NCI-H774 (cell line): ENCODE measurements at regions not wholly inside any gene's neighbourhood (a gene's known extent, or its start where the extent isn't known, plus 50 kb on each side); places are given as distances from the start of the nearest gene placed in this dataset.
A peak's percentile ranks its signal among the peaks of the same experiment; 100 is the strongest.
"Not testable (repeated sequence)": the region's sequence is repeated elsewhere in the genome, so short reads cannot be mapped to it uniquely, and the experiment has no call there.

Experiments
- DNase-seq: peaks from one replicate; lab custom pipeline; 2025; lab: John Stamatoyannopoulos, UW

GRCh38 chr18:39450958-39451357, 1885.4 kb upstream of the CELF4 start:
- DNase-seq = no peak

DNA sequence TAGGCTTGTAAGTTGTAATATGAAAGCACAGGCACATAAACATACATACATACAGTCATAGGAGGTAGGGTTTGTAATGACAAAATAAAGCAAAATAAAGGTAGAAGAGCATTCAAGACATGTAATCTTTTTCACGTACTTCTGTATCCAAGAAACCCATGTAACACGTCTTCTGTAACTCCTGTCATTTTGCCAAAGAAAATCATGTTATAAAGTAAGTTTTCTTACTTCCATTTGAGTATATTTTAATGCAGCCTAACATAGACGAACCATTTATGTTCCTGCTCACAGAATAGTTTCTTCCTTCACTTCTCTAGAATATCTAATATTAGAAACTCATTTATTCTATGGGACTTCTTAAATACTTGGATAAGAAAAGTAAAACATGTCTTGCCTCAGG, 1884.0 kb upstream of the CELF4 start:
- DNase-seq = no peak

DNA sequence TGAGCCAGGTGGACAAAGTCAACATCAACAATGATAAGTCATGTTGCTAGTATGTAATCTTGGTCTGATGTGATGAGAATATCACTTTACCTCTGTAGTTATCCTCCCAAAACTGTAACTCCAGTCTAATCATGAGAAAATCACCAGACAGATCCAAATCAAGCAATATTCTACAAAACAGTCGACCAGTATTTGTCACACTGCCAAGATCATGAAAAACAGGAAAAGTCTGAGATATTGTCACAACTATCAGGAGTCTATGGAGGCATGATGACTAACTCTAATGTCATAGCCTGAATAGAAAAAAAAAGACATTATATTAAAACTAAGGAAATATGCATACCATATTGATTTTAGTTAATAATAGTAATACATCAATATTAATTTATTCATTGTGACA, 1883.3 kb upstream of the CELF4 start:
- DNase-seq = no peak

- DNase-seq = not testable (repeated sequence)
Observed at GRCh38 chr18:39444957-39445356, 1879.4 kb upstream of the CELF4 start.

- DNase-seq = no peak
Observed at GRCh38 chr18:39441648-39442047, 1876.0 kb upstream of the CELF4 start.

DNA sequence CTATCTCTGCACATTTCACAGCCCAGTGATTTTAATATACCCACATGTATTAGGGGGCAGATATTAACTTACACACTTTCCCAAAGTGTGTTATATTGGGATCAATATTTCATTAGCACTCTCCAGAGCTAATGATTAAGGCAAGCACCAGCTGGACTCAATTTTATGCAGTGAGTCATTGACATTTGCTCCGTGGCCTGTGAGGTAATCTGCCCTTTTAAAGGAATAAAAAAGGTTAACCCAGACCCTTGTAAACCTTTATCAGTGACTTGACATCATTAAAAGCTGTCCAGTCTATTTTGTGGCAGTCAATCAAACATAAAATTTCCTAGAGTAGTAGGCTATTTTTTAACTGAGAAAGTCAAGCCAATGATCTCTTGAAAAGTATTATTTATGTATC, 1870.4 kb upstream of the CELF4 start:
- no peak for DNase-seq

DNA sequence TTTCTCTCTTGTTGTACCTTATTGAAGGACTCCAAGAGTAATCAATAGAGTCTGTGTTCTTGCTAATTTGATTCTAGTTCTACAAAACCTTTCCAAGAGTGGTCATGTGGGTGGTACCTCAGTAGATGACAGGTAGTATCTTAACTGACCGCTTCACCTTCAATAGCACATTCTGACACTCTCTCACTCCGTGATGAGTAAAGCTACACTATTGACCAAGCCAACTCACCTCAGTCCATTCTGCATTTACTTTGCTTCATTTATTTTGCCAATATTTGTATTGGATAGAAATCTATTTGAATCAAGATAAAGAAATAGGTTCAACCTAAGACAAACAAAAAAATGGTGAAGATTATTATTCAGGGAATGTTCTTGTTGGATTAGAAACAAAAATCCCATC, 1869.6 kb upstream of the CELF4 start:
- DNase-seq = no peak

- no peak for DNase-seq
Observed at GRCh38 chr18:39434223-39434920, 1868.8 kb upstream of the CELF4 start.

GRCh38 chr18:39425172-39425850, 1859.7 kb upstream of the CELF4 start:
- no peak for DNase-seq

DNA sequence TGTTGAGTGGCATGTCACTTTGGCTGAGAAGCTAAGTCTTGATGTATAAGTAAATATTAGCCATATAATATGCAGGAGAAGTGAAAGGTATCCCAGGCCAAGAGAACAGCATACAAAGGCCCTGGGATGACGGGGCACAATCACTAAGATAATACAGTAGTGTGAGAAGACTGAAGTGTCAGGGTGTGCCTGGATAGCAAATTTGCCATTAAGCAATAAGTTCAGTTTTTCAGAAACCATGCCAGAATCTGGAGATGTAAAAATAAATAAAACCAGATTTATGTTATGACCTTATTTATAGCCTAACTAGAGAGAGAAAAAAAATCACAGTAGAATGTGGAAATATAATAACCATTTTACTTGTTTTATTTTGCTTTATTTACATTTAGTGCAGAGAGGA, 1858.7 kb upstream of the CELF4 start:
- no peak for DNase-seq

GRCh38 chr18:39421276-39421675, 1855.7 kb upstream of the CELF4 start:
- no peak for DNase-seq

GRCh38 chr18:39419315-39419714, 1853.7 kb upstream of the CELF4 start:
- DNase-seq = no peak

DNA sequence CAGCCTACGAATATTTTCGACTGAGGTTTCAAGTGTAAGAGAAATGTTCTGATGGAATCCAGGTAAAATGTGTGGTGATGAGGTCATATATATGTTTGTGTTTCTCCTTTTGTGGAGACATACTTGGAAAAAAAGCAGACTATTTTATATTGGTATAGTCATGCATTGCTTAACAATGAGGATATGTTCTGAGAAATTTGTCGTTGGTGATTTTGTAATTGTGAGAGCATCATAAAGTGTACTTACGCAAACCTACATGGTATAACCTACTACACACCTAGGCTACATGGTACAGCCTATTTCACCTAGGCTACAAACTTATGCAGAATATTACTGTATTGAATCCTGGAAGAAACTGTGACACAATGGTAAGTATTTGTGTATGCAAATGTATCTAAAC, 1849.9 kb upstream of the CELF4 start:
- DNase-seq = no peak

DNA sequence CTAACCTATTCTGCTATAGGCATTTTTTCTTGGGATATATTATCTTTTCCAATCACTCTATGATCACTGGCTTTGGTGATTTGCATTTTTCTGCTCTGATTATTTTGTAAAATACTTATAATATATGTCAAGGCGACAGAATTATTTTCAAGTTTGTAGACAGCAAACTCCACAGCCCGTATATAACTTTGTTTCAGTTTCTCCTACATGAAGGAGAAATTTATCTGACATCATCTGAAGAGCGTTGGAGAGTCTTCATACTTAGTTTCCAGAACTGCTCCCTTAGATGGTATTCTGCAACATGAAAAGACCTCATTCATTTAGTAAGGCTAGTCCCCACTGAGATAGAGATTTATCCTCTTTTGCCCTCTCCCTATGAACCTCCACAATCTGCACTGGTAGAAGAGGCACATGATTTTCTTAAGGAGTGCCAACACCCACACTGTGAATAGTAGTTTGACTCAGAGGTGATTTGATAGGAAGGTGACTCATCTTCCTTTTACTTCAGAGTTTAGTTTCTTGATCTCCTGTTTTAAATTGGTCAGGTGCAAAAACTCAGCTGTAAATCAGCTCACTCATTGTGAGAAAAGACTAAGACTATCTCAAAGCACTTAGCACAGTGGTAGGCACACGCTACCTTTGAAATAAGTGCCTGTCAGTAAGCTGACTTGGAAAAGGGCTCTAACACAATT, 1848.6 kb upstream of the CELF4 start:
- no peak for DNase-seq

GRCh38 chr18:39406941-39407340, 1841.3 kb upstream of the CELF4 start:
- peak; percentile 8 for DNase-seq

DNA sequence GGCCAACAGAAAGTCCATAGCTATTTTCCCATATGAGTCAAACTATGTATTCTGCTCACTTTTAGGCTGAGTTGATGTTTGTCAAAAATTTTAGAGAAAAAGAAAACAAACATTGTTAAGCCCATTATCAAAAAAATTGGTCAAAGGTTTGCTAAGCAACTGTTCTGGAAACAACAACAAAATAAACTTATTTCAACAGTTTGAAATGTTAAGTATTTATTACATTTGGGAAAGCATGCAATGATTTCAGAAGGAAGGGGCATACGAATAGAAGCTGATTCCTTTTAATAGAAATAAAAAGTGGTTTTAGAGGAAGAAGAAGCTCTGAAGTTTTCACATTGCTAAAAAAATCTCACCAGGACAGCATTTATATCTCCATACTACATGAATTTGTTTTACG, 1837.5 kb upstream of the CELF4 start:
- no peak for DNase-seq

DNA sequence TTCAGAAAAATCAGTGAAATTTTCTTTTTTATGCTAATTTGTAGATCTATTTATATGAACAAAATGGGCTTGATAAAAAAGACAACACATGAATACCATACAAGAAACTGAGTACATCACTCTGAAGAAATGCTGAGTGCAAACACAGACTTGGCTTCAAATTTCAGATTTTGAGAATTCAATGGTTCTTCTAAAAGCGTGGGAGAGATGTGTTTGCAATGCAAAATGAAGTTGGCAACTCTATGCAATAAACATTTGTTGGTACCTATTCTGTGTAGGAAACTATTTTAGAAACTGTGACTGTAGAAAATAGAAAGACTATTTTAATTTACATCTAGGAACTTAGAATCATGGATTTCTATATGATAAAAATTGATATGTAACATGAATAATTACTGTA, 1834.1 kb upstream of the CELF4 start:
- no peak for DNase-seq

DNA sequence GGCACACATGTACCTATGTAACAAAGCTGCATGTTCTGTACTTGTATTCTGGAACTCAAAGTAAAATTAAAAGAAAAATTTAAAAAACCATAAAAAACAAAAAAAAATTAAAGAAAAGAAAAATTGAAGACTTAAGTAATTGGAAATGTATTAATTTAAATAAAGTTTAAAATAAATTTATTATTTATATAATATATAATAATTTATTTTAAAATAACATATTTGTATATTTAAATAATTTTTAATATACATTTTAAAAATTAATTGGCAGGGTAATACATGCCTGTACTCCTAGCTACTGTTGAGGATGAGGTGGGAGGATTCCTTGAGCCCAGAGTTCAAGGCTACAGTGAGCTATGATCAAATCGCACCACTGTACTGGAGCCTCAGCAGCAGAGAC, 1830.6 kb upstream of the CELF4 start:
- no peak for DNase-seq

GRCh38 chr18:39389800-39390379, 1824.3 kb upstream of the CELF4 start:
- DNase-seq = no peak

DNA sequence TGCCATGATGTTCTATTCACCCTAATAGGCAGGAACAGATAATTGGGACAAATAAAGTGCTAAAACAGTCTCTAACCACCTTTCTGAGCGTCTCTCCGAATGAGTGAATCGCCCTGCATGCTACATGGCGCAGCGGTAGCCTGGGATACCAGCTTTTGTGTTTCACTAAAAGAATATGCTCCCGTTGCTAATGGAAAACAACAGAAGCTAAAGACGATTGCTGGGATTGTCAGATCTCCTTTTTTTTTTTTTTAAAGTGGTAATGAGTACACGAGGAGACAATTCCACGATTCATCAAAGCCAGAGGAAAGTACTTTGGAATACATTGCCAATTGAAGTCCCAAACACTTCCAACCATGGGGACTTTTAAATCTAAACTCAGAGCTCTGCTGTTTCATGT, 1815.3 kb upstream of the CELF4 start:
- DNase-seq = no peak

- no peak for DNase-seq
Observed at GRCh38 chr18:39380186-39380725, 1814.7 kb upstream of the CELF4 start.

DNA sequence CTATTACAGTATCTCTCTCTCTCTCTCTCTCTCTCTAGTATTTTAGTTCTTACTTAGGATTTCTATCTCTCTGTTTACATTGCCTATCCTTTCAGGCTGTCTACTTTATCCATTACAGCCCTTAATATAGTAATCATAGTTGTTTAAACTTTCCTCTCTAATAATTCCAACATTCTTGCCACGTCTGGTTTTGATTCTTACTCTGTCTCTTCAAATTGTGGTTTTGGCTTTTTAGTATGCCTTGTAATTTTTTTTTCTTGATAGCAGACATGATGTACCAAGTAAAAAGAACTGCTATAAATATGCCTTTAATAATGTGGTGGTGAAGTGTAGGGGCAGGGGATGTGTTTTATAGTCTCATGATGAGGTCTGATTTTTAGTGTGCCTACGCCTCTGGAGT, 1809.5 kb upstream of the CELF4 start:
- no peak for DNase-seq

- DNase-seq = no peak
Observed at GRCh38 chr18:39371996-39372395, 1806.4 kb upstream of the CELF4 start.
